BE2C (cell line): ENCODE measurements at regions not wholly inside any gene's neighbourhood (a gene's known extent, or its start where the extent isn't known, plus 50 kb on each side); places are given as distances from the start of the nearest gene placed in this dataset.

Experiments used
- DNase-seq: peaks from one replicate; pipeline ENCODE4 v3.0.0-alpha.2; 2020
- H3K27me3 ChIP-seq: fragments of 250-450 bp; sonication (Bioruptor Pico); 2 replicates; pipeline ENCODE4 v1.5.1; 2020; ENCODE audit warnings: mild to moderate bottlenecking
- H3K36me3 ChIP-seq: fragments of 250-450 bp; sonication (Bioruptor Pico); 2 replicates; pipeline ENCODE4 v1.5.1; 2020; ENCODE audit warnings: mild to moderate bottlenecking
- H3K4me1 ChIP-seq: fragments of 250-450 bp; sonication (Bioruptor Pico); 2 replicates; pipeline ENCODE4 v1.5.1; 2020
- H3K4me3 ChIP-seq: 2 replicates; pipeline ENCODE4 v1.5.1; 2011; ENCODE audit warnings: low read depth, low read length
- H3K9me3 ChIP-seq: fragments of 250-450 bp; sonication (Bioruptor Pico); 2 replicates; pipeline ENCODE4 v1.5.1; 2020
- TF ChIP-seq, protein P1 (sequence below): IDR thresholded peaks from 2 replicates; pipeline ENCODE4 v1.5.1; 2012; ENCODE audit warnings: mild to moderate bottlenecking, low read depth, low read length

DNA sequence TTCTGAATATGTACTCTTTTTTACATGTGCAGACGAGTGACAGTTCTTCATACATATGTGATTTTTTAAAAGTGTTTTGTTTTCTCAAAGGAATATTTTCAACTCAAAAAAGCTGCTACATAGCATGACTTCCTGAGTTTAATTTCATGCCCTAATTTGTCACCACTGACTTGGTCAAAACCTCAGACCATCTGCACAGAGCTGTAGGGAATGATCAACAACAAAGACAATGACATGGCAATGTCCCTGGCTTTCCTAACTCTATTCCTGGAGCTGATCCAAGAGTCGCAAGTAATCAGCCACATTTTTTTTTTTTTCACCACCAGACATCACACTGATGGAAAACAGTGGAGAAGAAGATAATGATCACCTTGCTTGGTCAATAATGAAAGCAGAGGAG is 97.7 kb downstream of the TMA16 start:
- Histone ChIP-seq H3K4me1 (no peaks in the 10 kb centered on the region), H3K27me3 (no peaks in the 10 kb centered on the region), H3K9me3 (no peaks in the 10 kb centered on the region), H3K36me3 (no peaks in the 10 kb centered on the region), H3K4me3 (no peak overlapping the region)
- DNase-seq: no peak
- TF ChIP-seq, protein P1, sequence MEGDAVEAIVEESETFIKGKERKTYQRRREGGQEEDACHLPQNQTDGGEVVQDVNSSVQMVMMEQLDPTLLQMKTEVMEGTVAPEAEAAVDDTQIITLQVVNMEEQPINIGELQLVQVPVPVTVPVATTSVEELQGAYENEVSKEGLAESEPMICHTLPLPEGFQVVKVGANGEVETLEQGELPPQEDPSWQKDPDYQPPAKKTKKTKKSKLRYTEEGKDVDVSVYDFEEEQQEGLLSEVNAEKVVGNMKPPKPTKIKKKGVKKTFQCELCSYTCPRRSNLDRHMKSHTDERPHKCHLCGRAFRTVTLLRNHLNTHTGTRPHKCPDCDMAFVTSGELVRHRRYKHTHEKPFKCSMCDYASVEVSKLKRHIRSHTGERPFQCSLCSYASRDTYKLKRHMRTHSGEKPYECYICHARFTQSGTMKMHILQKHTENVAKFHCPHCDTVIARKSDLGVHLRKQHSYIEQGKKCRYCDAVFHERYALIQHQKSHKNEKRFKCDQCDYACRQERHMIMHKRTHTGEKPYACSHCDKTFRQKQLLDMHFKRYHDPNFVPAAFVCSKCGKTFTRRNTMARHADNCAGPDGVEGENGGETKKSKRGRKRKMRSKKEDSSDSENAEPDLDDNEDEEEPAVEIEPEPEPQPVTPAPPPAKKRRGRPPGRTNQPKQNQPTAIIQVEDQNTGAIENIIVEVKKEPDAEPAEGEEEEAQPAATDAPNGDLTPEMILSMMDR: no peak

DNA sequence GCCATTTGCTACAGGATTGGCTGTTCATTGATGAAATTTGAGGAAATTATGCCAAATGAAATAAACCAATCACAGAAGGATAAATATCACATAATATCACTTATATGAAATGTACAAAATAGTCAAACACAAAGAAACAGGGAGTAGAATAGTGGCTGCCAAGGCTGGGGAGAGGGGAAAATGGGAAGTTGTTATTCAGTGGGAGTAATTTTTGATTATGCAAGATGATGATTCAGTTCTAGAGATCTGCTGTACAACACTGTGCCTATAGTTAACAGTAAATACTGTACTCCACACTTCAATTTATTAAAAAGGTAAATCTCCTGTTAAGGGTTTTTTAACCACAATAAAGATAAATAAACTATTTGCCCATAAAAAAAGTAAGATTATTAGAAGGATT is 101.1 kb downstream of the TMA16 start:
- TF ChIP-seq, protein P1: no peak
- no peaks in the 10 kb centered on the region for H3K4me1 ChIP-seq
- no peaks in the 10 kb centered on the region for H3K27me3 ChIP-seq
- H3K36me3 ChIP-seq: no peaks in the 10 kb centered on the region
- DNase-seq: no peak
- H3K4me3 ChIP-seq: no peak overlapping the region
- H3K9me3 ChIP-seq: no peaks in the 10 kb centered on the region

DNA sequence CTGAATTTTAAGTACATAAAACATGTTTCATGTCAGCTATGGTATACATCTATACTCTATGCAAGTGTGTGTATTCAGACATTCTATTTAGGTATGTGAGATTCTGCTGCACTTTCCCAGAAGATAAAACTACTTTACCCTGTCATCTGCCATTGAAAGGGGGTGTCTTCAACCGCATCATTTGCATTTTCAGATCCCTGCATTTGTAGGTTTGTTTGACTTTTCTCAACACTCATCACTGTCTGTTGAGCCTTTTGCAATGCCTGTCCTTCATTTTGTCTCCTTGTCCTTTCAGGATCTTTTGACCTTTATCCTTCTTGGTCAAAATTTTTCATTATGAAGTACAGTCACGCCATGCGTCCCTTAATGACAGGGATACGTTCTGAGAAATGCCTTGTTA is 103.5 kb downstream of the TMA16 start:
- TF ChIP-seq, protein P1: no peak
- Histone ChIP-seq H3K4me1 (no peaks in the 10 kb centered on the region), H3K27me3 (no peaks in the 10 kb centered on the region), H3K4me3 (no peak overlapping the region), H3K36me3 (no peaks in the 10 kb centered on the region), H3K9me3 (no peaks in the 10 kb centered on the region)
- no peak for DNase-seq

DNA sequence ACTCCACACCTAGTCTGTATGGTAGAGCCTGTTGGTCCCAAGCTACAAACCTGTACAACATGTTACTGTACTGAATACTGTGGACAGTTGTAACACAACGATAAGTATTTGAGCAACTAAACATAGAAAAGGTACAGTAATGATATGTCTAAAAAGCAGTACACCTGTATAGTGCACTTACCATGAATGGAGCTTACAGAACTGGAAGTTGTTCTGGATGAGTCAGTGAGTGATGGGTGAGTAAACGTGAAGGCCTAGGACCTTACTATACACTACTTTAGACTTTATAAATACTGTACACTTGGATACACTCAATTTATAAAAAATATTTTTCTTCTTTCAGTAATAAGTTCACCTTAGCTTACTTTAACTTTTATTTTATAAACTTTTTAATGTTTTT is 104.0 kb downstream of the TMA16 start:
- DNase-seq: no peak
- Histone ChIP-seq H3K4me3 (no peak overlapping the region), H3K27me3 (no peaks in the 10 kb centered on the region), H3K36me3 (no peaks in the 10 kb centered on the region), H3K4me1 (no peaks in the 10 kb centered on the region), H3K9me3 (no peaks in the 10 kb centered on the region)
- TF ChIP-seq, protein P1: no peak

DNA sequence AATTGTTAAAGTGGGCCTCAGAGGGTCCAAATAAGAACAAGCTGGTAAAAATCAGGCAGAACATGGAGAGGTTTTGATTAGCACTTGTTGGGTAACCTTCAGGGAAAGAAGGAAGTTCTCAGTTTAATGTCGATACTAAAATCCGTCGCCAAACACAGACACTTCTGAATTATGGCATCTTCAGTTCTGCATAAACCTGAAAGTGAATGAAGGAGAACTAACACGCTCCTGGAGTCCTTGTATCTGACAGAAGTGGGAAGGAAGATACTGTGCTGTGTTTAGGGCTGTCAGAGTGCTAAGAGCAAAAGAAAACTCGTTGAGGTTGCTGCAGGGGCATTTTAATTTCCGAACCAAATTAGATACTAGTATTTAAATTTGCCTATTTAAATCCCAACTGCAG is 106.2 kb downstream of the TMA16 start:
- no peaks in the 10 kb centered on the region for H3K9me3 ChIP-seq
- no peak for DNase-seq
- no peaks in the 10 kb centered on the region for H3K36me3 ChIP-seq
- H3K4me3 ChIP-seq: no peak overlapping the region
- H3K27me3 ChIP-seq: no peaks in the 10 kb centered on the region
- TF ChIP-seq, protein P1: no peak
- H3K4me1 ChIP-seq: no peaks in the 10 kb centered on the region

DNA sequence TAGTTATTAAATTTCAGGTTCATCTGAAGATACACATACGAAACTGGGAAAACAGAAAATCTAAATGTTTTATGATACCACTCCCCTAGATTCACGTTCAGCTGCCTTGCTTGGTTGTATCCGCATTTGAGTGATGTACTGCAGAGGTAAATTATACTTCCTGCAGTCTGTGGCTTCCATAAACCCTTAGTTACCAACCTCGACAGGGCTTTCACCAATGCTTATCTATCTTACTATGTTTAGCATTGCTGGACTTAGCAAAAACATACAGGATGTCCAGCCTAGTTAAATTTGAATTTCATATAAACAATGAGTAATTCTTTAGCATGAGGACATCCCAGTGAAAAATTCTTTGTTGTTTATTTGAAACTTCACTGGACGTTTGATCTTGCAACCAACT is 108.8 kb downstream of the TMA16 start:
- Histone ChIP-seq H3K36me3 (no peaks in the 10 kb centered on the region), H3K9me3 (no peaks in the 10 kb centered on the region), H3K4me1 (no peaks in the 10 kb centered on the region), H3K4me3 (no peak overlapping the region), H3K27me3 (no peaks in the 10 kb centered on the region)
- no peak for DNase-seq
- TF ChIP-seq, protein P1: no peak
